ENCODE measurements at regions not wholly inside any gene's neighbourhood (a gene's known extent, or its start where the extent isn't known, plus 50 kb on each side); places are given as distances from the start of the nearest gene placed in this dataset.

DNA sequence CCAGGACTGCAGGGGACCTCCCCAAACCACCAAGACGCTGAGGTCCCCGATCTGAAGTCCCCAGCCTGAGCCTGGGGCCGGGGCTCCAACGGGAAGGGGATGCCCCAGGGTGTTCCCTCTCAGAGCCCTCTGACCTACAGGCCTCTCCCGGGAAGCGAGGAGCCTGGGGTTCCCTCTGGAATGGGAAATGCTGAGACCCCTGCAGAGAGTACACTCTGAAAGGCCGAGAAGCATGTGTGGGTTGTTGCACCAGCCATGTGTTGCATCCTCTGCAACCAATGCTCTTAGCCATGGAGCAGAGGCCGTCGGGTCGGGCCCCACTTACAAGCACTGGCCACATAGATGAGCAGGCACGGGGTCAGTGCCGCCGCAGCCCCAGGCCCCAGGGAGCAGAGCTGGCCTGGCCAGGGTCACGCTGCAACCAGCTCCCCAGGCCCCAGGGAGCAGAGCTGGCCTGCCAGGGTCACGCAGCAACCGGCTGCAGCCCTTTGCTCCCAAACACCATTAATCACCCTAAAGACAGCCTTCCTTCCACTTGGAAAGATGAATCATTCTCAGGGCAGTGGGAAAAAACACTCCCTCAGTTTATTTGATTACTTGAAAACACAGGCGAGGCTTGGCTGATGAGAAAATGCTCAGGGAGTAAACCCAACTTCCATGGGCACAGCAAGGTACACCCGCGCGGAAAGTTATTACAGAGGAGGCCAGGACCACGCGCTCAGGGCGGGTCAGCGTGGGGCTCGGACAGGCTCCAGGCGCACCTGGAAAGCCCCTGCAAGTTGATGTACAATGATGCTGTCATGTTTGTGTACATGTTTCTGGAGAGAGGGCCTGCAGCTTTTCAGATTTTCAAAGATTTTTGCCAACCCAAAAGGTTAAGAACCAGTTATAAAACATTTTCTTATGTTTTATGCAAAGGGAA is 78.0 kb upstream of the AFDN start:
- TF ChIP-seq BACH2 (CRISPR knock-in tag; IDR thresholded peaks at IDR 0.05; ENCODE audit: borderline replicate concordance) (no peak), GLIS3 (CRISPR knock-in tag; IDR thresholded peaks at IDR 0.05) (no peak), ZFP3 (CRISPR knock-in tag; IDR thresholded peaks at IDR 0.05) (no peak), CSDC2 (CRISPR knock-in tag; IDR thresholded peaks at IDR 0.05) (no peak), ZFP30 (CRISPR knock-in tag; IDR thresholded peaks at IDR 0.05) (no peak), OSR1 (CRISPR knock-in tag; IDR thresholded peaks at IDR 0.05) (no peak), TCF4 (CRISPR knock-in tag; IDR thresholded peaks at IDR 0.05; ENCODE audit: borderline replicate concordance) (no peak), PATZ1 (CRISPR knock-in tag; IDR thresholded peaks at IDR 0.05; ENCODE audit: borderline replicate concordance) (no peak), ZNF565 (CRISPR knock-in tag; conservative IDR thresholded peaks at IDR 0.05; ENCODE audit: low read depth) (no peak), SNAI2 (CRISPR knock-in tag; IDR thresholded peaks at IDR 0.05) (no peak), PPARA (CRISPR knock-in tag; IDR thresholded peaks at IDR 0.05; ENCODE audit: borderline replicate concordance) (no peak)
- TF ChIP-seq, protein P1, sequence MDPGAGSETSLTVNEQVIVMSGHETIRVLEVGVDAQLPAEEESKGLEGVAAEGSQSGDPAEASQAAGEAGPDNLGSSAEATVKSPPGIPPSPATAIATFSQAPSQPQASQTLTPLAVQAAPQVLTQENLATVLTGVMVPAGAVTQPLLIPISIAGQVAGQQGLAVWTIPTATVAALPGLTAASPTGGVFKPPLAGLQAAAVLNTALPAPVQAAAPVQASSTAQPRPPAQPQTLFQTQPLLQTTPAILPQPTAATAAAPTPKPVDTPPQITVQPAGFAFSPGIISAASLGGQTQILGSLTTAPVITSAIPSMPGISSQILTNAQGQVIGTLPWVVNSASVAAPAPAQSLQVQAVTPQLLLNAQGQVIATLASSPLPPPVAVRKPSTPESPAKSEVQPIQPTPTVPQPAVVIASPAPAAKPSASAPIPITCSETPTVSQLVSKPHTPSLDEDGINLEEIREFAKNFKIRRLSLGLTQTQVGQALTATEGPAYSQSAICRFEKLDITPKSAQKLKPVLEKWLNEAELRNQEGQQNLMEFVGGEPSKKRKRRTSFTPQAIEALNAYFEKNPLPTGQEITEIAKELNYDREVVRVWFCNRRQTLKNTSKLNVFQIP (CRISPR knock-in tag; IDR thresholded peaks at IDR 0.05; ENCODE audit: borderline replicate concordance, low read depth): no peak
- TF ChIP-seq, protein P2, sequence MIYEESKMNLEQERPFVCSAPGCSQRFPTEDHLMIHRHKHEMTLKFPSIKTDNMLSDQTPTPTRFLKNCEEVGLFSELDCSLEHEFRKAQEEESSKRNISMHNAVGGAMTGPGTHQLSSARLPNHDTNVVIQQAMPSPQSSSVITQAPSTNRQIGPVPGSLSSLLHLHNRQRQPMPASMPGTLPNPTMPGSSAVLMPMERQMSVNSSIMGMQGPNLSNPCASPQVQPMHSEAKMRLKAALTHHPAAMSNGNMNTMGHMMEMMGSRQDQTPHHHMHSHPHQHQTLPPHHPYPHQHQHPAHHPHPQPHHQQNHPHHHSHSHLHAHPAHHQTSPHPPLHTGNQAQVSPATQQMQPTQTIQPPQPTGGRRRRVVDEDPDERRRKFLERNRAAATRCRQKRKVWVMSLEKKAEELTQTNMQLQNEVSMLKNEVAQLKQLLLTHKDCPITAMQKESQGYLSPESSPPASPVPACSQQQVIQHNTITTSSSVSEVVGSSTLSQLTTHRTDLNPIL (CRISPR knock-in tag; IDR thresholded peaks at IDR 0.05; ENCODE audit: low read depth): no peak

Measured in SK-N-SH treated with all-trans-retinoic acid at 6 μM for 48 hours (cell line).